Globus pallidus (tissue), 1 donor: ENCODE measurements at regions not wholly inside any gene's neighbourhood (a gene's known extent, or its start where the extent isn't known, plus 50 kb on each side); places are given as distances from the start of the nearest gene placed in this dataset.

Source experiments
- DNase-seq: peaks from one replicate; pipeline ENCODE4 v3.0.0-alpha.2; 2015; ENCODE audit warnings: low spot score

- DNase-seq, result no peak
Measured at GRCh38 chr16:6498858-6499257, 833.8 kb upstream of the RBFOX1 start.

DNA sequence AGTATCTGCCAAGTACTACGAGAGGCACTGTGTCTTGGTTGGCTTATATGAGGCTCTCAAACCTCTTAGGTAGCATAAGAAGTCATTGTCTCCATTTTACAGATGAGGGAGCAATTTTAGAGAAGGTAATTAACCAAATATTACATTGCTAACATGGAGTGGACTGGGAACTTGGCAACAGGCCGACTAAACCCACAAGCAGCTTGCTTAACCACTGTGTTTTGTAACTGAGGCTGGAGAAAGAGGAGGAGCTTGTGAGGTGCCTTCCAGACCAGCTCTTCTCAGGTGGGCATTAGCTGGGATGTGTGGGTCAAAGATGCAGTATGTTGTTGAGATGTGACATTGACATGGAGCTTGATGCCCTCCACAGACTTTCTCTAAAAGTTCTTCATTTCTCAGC lies 835.6 kb upstream of the RBFOX1 start:
- no peak for DNase-seq

GRCh38 chr16:6495486-6496210 lies 837.0 kb upstream of the RBFOX1 start:
- DNase-seq, result no peak

DNA sequence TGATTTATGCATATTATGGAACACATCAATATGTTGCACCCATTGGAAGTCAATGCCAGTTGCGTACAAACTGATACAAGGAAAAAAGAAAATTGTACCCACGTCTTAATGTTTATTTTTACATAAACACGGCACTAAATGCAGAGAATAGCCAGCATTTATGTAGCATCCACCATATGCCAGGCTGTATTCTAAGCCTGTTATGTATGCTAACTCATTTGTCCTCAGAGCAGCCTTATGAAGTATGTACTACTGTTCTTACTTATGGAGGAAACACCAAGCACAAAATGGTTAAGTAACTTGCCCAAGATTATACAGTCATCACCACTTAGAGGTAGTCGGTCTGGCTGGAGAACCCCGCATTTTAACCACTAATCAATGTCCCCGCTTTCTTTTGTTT lies 837.9 kb upstream of the RBFOX1 start:
- DNase-seq, result no peak

DNA sequence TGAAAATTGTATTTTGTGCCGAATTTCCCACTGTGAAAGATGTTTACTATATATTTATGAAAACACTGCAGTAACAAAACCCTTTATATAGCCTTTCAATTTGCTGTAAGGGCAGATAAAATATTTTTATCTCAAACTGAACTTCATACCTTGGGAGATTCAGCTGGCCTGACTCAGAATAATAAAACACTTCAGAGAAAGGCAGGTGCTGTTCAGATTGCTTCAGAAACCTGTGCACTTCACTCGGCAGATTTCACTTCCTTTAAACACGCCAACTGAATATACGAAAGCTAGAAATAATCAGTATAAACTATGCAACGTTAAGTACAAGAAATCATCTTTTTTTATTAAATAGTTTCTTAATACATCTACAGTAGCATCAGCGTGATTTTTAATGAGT lies 839.1 kb upstream of the RBFOX1 start:
- no peak for DNase-seq

DNA sequence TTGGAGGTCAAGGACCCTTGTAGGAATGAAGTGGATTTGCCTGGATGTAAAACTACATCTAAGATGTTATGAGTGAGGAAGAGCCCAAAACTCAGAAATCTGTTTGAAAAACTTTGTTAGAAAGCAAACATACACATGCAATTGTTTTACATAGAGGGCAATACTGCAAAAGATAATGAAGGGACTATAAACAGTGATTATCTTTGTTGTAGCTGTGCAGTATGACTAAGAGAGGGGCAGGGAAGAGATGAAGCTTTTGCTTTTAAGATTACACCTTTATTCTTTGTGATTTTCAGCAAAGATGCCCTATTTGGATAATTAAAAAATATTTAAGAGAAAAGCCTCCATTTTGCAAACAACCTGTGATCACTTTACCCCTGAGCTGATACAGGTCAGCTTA lies 839.9 kb upstream of the RBFOX1 start:
- no peak for DNase-seq

DNA sequence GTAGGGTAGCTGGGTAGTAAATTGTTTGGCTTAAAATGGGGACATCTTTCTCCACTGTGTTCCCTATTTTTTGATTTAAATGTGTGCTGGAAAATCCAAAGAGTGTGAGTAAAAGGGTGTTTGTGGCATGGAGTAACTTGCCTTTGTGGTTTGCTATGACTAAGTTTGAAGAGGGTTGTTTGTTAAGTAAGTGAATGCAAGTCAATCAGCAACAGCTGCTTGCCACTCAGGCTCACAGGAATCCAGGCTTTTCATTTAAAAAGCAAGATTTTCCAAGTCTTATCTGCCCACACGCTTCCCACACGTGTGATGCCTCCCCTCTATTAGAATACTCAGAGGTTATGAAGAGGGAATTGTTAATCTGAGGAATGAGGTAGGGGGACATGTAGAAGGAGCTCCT lies 847.7 kb upstream of the RBFOX1 start:
- DNase-seq, result no peak

- DNase-seq, result no peak
Measured at GRCh38 chr16:6484081-6484480, 848.6 kb upstream of the RBFOX1 start.

DNA sequence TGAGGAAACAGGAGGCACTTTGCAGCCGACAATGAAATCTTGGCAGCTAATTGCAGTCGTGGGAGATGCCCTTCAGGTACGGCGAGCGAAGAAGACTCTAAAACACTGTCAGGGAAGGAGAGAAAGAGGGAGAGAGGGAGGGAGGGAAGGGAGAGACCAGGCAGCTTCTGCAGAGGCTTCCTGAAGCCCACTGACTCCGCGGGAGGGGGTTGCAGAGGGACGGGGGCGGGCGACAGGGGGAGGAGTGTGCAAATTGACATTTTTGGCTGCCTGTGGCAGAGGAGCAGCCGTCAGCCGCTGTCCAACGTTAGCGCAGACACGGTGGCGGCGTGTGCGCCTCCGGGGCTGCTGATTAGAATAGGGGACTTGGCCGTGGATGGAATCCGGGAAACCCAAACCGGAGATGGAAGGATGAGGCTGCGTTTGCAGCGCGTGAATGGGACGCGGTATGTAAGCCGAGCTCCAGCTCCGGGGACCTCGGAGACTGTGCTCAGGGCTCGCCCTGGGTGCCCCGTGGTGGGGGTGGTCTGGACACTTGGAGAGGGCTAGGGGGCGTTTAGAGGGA lies 849.1 kb upstream of the RBFOX1 start:
- DNase-seq, result no peak

DNA sequence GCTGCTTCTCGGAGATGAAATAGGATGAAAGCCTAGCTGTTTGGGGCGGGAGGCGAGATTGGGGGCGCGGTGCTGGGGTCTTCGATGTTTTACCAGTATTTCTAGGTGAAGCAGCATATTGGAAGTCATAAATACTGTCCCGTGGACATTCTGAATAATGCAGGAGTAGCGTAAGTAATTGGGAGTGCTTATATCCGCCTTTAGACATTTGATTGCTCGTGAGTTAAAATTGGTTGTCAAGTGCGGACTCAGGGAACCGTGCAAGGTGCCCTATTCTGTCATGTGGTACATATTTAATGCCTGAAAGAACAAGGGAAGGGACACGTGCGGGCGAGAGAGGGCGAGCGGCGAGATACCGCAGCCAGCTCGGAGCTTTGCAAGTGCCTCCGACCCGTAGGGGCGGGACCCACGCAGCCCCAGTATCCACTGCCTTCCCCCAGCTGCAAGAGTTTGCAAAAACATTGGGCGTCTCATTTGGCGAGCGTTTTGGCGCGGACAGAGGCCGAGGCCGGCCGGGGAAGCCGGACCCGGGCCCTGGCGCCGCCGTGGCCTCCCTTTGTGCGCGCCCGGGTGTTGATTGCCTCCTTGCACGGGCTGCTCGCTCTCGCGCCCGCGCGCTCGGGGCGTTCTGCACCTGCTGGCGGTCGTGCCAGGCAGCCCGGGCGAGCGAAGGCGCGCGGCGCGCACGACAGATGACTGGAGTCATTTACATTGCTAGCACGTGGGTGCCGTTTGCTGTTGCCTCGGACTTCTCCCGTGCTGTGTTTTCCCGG lies 849.8 kb upstream of the RBFOX1 start:
- peak; percentile 8 for DNase-seq

GRCh38 chr16:6481894-6482293 lies 850.8 kb upstream of the RBFOX1 start:
- DNase-seq, result no peak

GRCh38 chr16:6453742-6454141 lies 878.9 kb upstream of the RBFOX1 start:
- DNase-seq, result no peak

- DNase-seq, result no peak
Measured at GRCh38 chr16:6447021-6447790, 885.4 kb upstream of the RBFOX1 start.

GRCh38 chr16:6446370-6446769 lies 886.3 kb upstream of the RBFOX1 start:
- DNase-seq, result no peak

GRCh38 chr16:6439129-6439528 lies 893.5 kb upstream of the RBFOX1 start:
- no peak for DNase-seq

DNA sequence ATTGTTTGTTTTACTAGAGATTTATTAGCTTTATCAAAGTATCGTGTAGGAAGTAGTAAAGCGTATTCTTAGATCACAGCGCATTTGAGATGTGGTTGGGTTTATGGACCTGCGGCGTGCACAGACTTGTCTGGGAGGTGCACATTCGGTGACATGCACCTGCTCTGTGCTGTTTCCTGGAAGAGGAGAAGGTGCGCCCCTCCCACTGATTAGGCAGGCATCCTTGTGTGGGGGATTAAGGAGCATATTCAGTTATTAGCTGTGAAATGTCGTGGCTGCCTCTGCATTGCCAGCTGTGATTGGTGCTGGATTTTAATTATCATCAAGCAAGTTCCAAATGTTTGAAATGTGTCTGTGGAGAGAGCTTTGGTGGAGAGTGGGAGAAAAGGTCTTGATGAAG lies 903.8 kb upstream of the RBFOX1 start:
- no peak for DNase-seq

DNA sequence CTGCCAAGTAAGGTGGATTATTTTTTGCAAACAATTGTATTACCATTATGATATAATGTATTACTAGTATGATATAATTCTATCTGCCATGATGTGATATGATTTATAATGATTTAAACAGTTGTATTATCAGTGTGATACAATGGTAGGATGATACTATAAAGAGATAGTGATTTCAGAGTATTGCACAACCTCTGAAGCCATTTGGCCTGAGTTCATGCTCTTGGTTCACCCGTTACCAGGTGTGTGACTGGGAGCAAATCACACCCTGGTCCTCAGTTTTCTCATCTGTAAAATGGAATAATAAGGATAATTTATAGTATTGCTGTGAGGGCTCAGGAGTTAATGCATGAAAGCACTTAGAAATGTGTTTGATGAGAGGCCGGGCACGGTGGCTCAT lies 905.0 kb upstream of the RBFOX1 start:
- DNase-seq, result no peak

DNA sequence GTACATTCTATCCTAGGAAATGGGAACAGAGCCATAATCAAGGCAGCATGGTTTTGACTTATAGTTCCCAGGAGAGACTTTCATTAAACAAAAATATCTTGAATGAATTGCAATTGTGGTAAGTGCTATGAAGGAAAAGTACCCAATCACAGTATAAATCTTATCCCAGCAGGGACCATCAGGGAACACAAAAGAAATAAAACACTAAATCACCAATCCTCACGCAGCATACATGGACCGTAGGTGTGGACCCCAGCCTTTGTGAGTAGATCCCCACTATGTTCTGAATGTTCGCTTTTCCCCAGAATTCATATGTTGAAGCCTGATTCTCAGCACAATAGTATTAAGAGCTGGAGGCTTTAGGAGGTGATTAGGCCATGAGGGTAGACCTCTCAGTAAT lies 925.0 kb upstream of the RBFOX1 start:
- no peak for DNase-seq

DNA sequence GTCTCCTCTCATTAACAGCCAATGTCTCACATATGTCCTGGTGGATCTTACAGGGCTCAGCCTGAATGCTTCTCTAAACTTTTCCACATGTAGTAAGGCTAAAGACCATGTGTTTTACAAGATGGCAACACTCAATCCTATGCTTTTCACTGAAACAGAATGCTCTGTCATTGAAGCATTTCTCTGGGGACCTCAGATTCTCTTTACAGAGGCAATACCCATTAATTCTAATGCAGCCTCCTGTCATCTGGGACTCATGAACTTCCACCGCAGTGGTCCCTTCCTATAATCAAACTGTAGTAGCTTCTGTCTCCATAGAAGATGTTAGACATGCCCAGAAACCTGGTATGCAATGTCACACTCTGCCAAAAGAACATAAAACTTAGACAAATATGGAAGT lies 926.6 kb upstream of the RBFOX1 start:
- DNase-seq, result no peak

- DNase-seq, result peak; percentile 64
Measured at GRCh38 chr16:6382924-6383459, 949.7 kb upstream of the RBFOX1 start.

DNA sequence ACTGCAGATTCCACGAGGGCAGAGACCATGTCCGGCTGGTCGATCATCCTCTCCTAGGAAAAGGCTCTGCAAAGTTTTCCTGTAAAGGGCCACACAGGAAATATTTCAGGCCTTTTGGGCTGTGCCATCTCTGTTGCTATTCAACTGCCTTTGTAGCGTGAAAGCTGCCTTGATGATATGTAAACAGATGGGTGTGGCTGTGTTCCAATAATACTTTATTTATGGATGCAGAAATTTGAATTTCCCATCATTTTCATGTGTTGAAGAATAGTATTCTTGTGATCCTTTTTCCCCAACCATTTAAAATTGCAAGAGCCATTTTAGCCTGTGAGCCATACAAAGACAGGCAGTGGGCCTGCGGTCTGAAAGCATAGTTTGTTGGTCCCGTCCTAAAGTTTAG lies 950.7 kb upstream of the RBFOX1 start:
- DNase-seq, result no peak

- DNase-seq, result no peak
Measured at GRCh38 chr16:6377956-6378355, 954.7 kb upstream of the RBFOX1 start.
